Kidney (tissue), 13 donors: ENCODE measurements at regions not wholly inside any gene's neighbourhood (a gene's known extent, or its start where the extent isn't known, plus 50 kb on each side); places are given as distances from the start of the nearest gene placed in this dataset.

Experiments
- DNase-seq, 5 donors: peaks; one replicate each; pipeline ENCODE4 v3.0.0-alpha.2; 2013 to 2020
- FAIRE-seq: peaks from 2 replicates; lab custom pipeline; 2012; peaks lifted over from hg19 to GRCh38; lab: Jason Lieb, UNC
- H3K27ac ChIP-seq, 2 donors: one replicate each; pipeline ENCODE4 v1.7.0; 2013; ENCODE audit warnings: low read depth in 2 of 2, low read length in 2 of 2, inconsistent platforms in 1 of 2
- H3K27me3 ChIP-seq: one replicate; pipeline ENCODE4 v1.7.1; 2013; ENCODE audit warnings: low read length, inconsistent platforms; ENCODE audit not compliant: control insufficient read depth, insufficient read depth
- H3K36me3 ChIP-seq, 3 donors: one replicate each; pipeline versions ENCODE4 v1.7.0 to v1.7.1; 2013; ENCODE audit warnings: low read length in 3 of 3, control low read depth in 1 of 3, inconsistent platforms in 1 of 3; ENCODE audit not compliant: insufficient read depth in 3 of 3, control insufficient read depth in 2 of 3
- H3K4me1 ChIP-seq, 3 donors: one replicate each; pipeline versions ENCODE4 v1.7.0 to v1.7.1; 2013; ENCODE audit warnings: low read length in 3 of 3, inconsistent platforms in 1 of 3, low read depth in 1 of 3; ENCODE audit not compliant: control insufficient read depth in 2 of 3, insufficient read depth in 2 of 3
- H3K4me3 ChIP-seq, 3 donors: one replicate each; pipeline versions ENCODE4 v1.7.0 to v1.8.1; 2013; ENCODE audit warnings: low read length in 3 of 3, control low read depth in 1 of 3, inconsistent platforms in 1 of 3
- H3K9ac ChIP-seq, 3 donors: one replicate each; pipeline versions ENCODE4 v1.7.0 to v1.7.1; 2013; ENCODE audit warnings: low read length in 3 of 3, control low read depth in 1 of 3, inconsistent platforms in 1 of 3
- H3K9me3 ChIP-seq, 3 donors: one replicate each; pipeline versions ENCODE4 v1.7.0 to v1.7.1; 2013; ENCODE audit warnings: low read length in 3 of 3, control low read depth in 1 of 3, inconsistent platforms in 1 of 3; ENCODE audit not compliant: control insufficient read depth in 2 of 3, insufficient read depth in 1 of 3
- intact Hi-C: fragments of 100-400 bp; cut with DNase I; formaldehyde crosslinking; loops from one replicate; pipeline ENCODE4 v1.11.1; 2022
- TF ChIP-seq, protein P1 (sequence below): IDR thresholded peaks from 3 replicates; pipeline ENCODE4 v1.5.1; 2012; ENCODE audit warnings: mild to moderate bottlenecking, moderate library complexity, borderline replicate concordance; ENCODE audit not compliant: insufficient read depth; ENCODE audit errors: extremely low read depth
- donor health status: control.
- donor health status: control.
- donor health status: control.
- donor health status: control.
- donor health status: control.
- donor health status: DM: yes; HTN: yes; CAD: no.
- donor health status: Normal renal cell carcinoma (clear cell type).

DNA sequence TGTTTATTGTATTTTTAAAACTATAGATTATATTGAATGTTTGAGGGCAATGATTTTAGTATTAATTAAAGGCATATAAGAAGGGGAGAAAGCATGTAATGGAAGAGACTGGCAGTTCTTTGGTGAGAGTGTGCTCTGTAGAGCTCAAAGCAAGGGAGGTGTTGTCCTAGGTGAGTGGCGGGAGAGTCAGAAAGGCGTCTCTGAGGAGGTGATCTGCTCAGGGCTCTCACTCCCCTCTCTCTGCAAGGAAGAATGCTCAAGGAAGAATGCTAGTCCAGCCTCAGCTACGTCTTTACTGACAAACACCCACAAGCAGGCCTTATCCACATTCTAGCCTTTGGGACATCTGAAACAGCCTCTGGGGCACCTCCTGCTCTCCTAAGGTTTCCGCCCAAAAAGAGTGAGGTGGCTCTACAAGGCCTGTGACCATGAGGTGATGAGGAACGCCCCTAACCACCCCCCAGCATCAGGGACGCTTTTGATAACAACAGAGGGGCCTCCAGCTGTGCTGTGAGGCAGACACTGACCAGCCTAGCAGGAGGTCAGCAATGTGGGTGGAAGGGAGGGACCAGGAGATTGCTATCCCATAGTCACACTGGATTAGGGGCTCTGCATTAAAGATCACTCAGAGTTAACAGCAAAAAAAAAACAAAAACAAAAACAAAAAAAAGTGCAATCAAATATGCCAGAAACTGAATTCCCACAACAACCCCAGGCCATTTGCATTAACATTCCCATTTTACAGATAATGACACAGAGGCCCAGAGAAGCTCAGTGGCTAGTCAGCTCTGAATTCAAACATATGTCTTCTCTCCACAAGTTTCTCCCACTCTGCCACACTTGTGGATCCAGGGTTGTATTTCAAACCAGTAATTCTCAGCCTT is 202.2 kb upstream of the CTNNB1 start:
- no peak overlapping the region for H3K27ac ChIP-seq
- intact Hi-C loops = no loop called here
- H3K4me1 ChIP-seq = no peaks in the 10 kb centered on the region
- H3K36me3 ChIP-seq = no peaks in the 10 kb centered on the region
- no peak overlapping the region for H3K4me3 ChIP-seq
- TF ChIP-seq, protein P1, sequence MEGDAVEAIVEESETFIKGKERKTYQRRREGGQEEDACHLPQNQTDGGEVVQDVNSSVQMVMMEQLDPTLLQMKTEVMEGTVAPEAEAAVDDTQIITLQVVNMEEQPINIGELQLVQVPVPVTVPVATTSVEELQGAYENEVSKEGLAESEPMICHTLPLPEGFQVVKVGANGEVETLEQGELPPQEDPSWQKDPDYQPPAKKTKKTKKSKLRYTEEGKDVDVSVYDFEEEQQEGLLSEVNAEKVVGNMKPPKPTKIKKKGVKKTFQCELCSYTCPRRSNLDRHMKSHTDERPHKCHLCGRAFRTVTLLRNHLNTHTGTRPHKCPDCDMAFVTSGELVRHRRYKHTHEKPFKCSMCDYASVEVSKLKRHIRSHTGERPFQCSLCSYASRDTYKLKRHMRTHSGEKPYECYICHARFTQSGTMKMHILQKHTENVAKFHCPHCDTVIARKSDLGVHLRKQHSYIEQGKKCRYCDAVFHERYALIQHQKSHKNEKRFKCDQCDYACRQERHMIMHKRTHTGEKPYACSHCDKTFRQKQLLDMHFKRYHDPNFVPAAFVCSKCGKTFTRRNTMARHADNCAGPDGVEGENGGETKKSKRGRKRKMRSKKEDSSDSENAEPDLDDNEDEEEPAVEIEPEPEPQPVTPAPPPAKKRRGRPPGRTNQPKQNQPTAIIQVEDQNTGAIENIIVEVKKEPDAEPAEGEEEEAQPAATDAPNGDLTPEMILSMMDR = no peak
- DNase-seq (no peak), FAIRE-seq (no peak)
- H3K27me3 ChIP-seq = no peaks in the 10 kb centered on the region
- H3K9ac ChIP-seq = no peak overlapping the region
- no peaks in the 10 kb centered on the region for H3K9me3 ChIP-seq

DNA sequence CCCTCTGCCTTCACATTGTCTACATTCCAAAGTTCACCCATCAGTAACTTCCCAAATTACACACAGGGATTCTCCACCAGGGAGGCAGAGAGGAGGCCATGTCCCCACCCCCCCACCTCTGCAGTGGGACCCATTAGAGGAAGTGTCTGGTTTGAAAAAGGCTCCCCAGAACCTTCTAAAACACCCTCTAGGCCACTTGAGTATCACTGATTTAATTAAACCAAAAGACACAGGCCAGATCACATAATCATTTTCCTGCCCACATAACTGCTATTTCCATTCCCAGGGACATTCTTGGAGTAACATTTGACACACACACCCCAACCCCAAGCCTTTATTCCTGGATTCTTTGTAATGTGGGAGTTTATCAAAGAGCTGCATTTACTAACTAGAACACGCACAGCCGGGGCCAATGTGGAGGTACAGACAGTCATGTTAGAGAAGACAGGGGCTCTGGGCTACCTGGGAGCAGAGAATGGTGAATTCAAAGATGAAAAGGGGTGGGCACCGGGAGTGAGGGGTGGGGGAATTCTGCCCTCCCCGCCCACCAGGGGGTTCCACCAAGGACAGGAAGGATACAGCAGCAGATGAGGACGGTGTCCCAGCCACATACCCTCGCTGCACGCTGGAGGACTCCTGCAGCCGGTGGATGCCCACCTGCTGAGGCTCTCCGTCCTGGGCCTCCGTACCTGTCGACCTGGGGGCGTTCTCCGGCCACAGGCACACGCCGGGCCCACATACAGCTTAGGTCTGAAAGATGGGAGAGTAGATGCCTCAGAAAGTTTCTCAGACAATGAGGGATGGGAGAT is 201.4 kb upstream of the CTNNB1 start:
- FAIRE-seq = no peak
- H3K9me3 ChIP-seq = no peaks in the 10 kb centered on the region
- H3K4me1 ChIP-seq = no peaks in the 10 kb centered on the region
- intact Hi-C loops = no loop called here
- H3K27ac ChIP-seq = no peak overlapping the region
- no peaks in the 10 kb centered on the region for H3K36me3 ChIP-seq
- H3K27me3 ChIP-seq = no peaks in the 10 kb centered on the region
- no peak overlapping the region for H3K4me3 ChIP-seq
- TF ChIP-seq, protein P1 = no peak
- peak in 3 of 5 donors; percentile 35 to 65 (median 47) for DNase-seq
- H3K9ac ChIP-seq = no peak overlapping the region

GRCh38 chr3:40999682-41000081 is 199.6 kb upstream of the CTNNB1 start:
- Histone ChIP-seq H3K4me1 (no peaks in the 10 kb centered on the region), H3K9me3 (no peaks in the 10 kb centered on the region), H3K27me3 (no peaks in the 10 kb centered on the region), H3K27ac (no peak overlapping the region), H3K36me3 (no peaks in the 10 kb centered on the region), H3K9ac (no peak overlapping the region), H3K4me3 (no peak overlapping the region)
- TF ChIP-seq, protein P1 = no peak
- intact Hi-C loops = no loop called here
- FAIRE-seq = no peak
- DNase-seq = no peak
